ENCODE measurements at regions not wholly inside any gene's neighbourhood (a gene's known extent, or its start where the extent isn't known, plus 50 kb on each side); places are given as distances from the start of the nearest gene placed in this dataset.

- DNase-seq = no peak
- CTCF ChIA-PET = no interaction called here
- H3K36me3 Mint-ChIP-seq (ENCODE audit: low read depth) = no peaks in the 10 kb centered on the region
- POLR2A ChIA-PET = no interaction called here
- intact Hi-C loops (cut with micrococcal nuclease) = no loop called here
- H3K4me3 Mint-ChIP-seq = no peak overlapping the region
- peaks cover 10% of the 10 kb centered on the region for H3K9me3 Mint-ChIP-seq
- no peak for TF ChIP-seq CTCF (IDR thresholded peaks at IDR 0.05)
- no peaks in the 10 kb centered on the region for H3K4me1 Mint-ChIP-seq
- H3K27me3 Mint-ChIP-seq = no peaks in the 10 kb centered on the region
- no peak for ATAC-seq (ENCODE audit: low read depth)
- no peak overlapping the region for H3K27ac Mint-ChIP-seq
These were observed 840.2 kb downstream of the UQCRFS1 start for GRCh38 chr19:28372576-28373247.

- H3K27ac Mint-ChIP-seq = no peak overlapping the region
- ATAC-seq (ENCODE audit: low read depth) (no peak), DNase-seq (no peak)
- no peaks in the 10 kb centered on the region for H3K4me1 Mint-ChIP-seq
- TF ChIP-seq CTCF (IDR thresholded peaks at IDR 0.05) = no peak
- ChIA-PET CTCF (no interaction called here), POLR2A (no interaction called here)
- H3K36me3 Mint-ChIP-seq (ENCODE audit: low read depth) = no peaks in the 10 kb centered on the region
- no peak overlapping the region for H3K4me3 Mint-ChIP-seq
- no peaks in the 10 kb centered on the region for H3K27me3 Mint-ChIP-seq
- H3K9me3 Mint-ChIP-seq = peaks cover 15% of the 10 kb centered on the region
- intact Hi-C loops (cut with micrococcal nuclease) = no loop called here
These were observed 845.8 kb downstream of the UQCRFS1 start for GRCh38 chr19:28367146-28367545.

- H3K4me1 Mint-ChIP-seq = no peaks in the 10 kb centered on the region
- ATAC-seq (ENCODE audit: low read depth) = no peak
- ChIA-PET POLR2A (no interaction called here), CTCF (interaction anchor here (0.9 kb wide), 1 partner anchor 26 kb away, joined by 3 read pairs; no protein-coding TSS in a partner anchor)
- no peaks in the 10 kb centered on the region for H3K27me3 Mint-ChIP-seq
- no peak for DNase-seq
- no peaks in the 10 kb centered on the region for H3K36me3 Mint-ChIP-seq (ENCODE audit: low read depth)
- H3K9me3 Mint-ChIP-seq = peaks cover 10% of the 10 kb centered on the region
- no peak overlapping the region for H3K27ac Mint-ChIP-seq
- no peak for TF ChIP-seq CTCF (IDR thresholded peaks at IDR 0.05)
- H3K4me3 Mint-ChIP-seq = no peak overlapping the region
- intact Hi-C loops (cut with micrococcal nuclease) = no loop called here
These were observed 849.7 kb downstream of the UQCRFS1 start for GRCh38 chr19:28363254-28363653.

- no peak for TF ChIP-seq CTCF (IDR thresholded peaks at IDR 0.05)
- Mint-ChIP-seq H3K4me3 (no peak overlapping the region), H3K9me3 (peaks cover 12% of the 10 kb centered on the region), H3K4me1 (no peaks in the 10 kb centered on the region), H3K27ac (no peak overlapping the region), H3K27me3 (no peaks in the 10 kb centered on the region), H3K36me3 (ENCODE audit: low read depth) (no peaks in the 10 kb centered on the region)
- POLR2A ChIA-PET = no interaction called here
- CTCF ChIA-PET = no interaction called here
- no peak for DNase-seq
- no peak for ATAC-seq (ENCODE audit: low read depth)
- intact Hi-C loops (cut with micrococcal nuclease) = no loop called here
These were observed 853.2 kb downstream of the UQCRFS1 start for GRCh38 chr19:28359431-28360414.

- intact Hi-C loops (cut with micrococcal nuclease) = no loop called here
- no peak for ATAC-seq (ENCODE audit: low read depth)
- DNase-seq = no peak
- H3K36me3 Mint-ChIP-seq (ENCODE audit: low read depth) = no peaks in the 10 kb centered on the region
- no peak overlapping the region for H3K27ac Mint-ChIP-seq
- no peak overlapping the region for H3K4me3 Mint-ChIP-seq
- TF ChIP-seq CTCF (IDR thresholded peaks at IDR 0.05) = no peak
- POLR2A ChIA-PET = no interaction called here
- H3K27me3 Mint-ChIP-seq = no peaks in the 10 kb centered on the region
- H3K4me1 Mint-ChIP-seq = no peaks in the 10 kb centered on the region
- CTCF ChIA-PET = no interaction called here
- peaks cover 9% of the 10 kb centered on the region for H3K9me3 Mint-ChIP-seq
These were observed 854.3 kb downstream of the UQCRFS1 start for GRCh38 chr19:28358633-28359032.
